Endothelial cell of umbilical vein (primary cell): ENCODE measurements at regions not wholly inside any gene's neighbourhood (a gene's known extent, or its start where the extent isn't known, plus 50 kb on each side); places are given as distances from the start of the nearest gene placed in this dataset.

Experiments
- BruUV-seq: library from RNA; stranded (reverse); fragments of 400-500 nt; replicated peaks from 2 replicates; lab custom pipeline; 2021; lab: Mats Ljungman, UMichigan
- CTCF ChIA-PET: fragments of 300-600, 350-600 bp; sonication (Branson Sonifier 250); formaldehyde crosslinking; loops from one replicate; lab custom pipeline; 2021; ENCODE audit warnings: antibody characterized with exemption, inconsistent platforms; lab: Charles Lee
- POLR2A ChIA-PET: fragments of 300-600, 350-600 bp; sonication (Branson Sonifier 250); formaldehyde crosslinking; loops from one replicate; lab custom pipeline; 2021; ENCODE audit warnings: antibody characterized with exemption, inconsistent platforms; lab: Charles Lee
- DNase-seq: peaks from one replicate; pipeline ENCODE4 v3.0.0-alpha.2; 2011; ENCODE audit warnings: low read depth, low spot score
- FAIRE-seq: peaks from 2 replicates; lab custom pipeline; 2011; peaks lifted over from hg19 to GRCh38; lab: Jason Lieb, UNC
- H2AFZ ChIP-seq: 2 replicates; pipeline ENCODE4 v1.6.0; 2012; ENCODE audit warnings: low read depth, low read length, control low read depth, inconsistent platforms
- H3K27ac ChIP-seq: 2 replicates; pipeline ENCODE4 v1.5.1; 2011; ENCODE audit warnings: low read depth, mild to moderate bottlenecking, control low read depth, low read length, moderate library complexity; ENCODE audit not compliant: insufficient read depth
- H3K27me3 ChIP-seq, 2 experiments: 2 replicates each; pipeline versions ENCODE4 v1.6.0 to v1.6.1; 2011; ENCODE audit warnings: low read length in 2 of 2, mixed read lengths in 1 of 2; ENCODE audit not compliant: control insufficient read depth in 2 of 2, insufficient read depth in 2 of 2
- H3K36me3 ChIP-seq, 2 experiments: 2 replicates in 1 of 2; 3 replicates in 1 of 2; pipeline ENCODE4 v1.5.1; 2011; ENCODE audit warnings: low read length in 2 of 2, mild to moderate bottlenecking in 1 of 2, moderate library complexity in 1 of 2; ENCODE audit not compliant: control insufficient read depth in 2 of 2, insufficient read depth in 2 of 2; ENCODE audit errors: extremely low read depth in 1 of 2
- H3K4me1 ChIP-seq: 3 replicates; pipeline ENCODE4 v1.5.1; 2011; ENCODE audit warnings: mild to moderate bottlenecking, low read length; ENCODE audit not compliant: control insufficient read depth, insufficient read depth; ENCODE audit errors: extremely low read depth
- H3K4me2 ChIP-seq: 2 replicates; pipeline ENCODE4 v1.6.1; 2011; ENCODE audit warnings: low read length, control low read depth, mixed read lengths; ENCODE audit not compliant: insufficient read depth
- H3K4me3 ChIP-seq, 3 experiments: fragments of 200-600 bp in 1 of 3; sonication (generic), shearing (Covaris generic) in 1 of 3; replicated peaks in 1 of 3; 2 replicates each; pipeline ENCODE4 v1.5.1; 2011 to 2016; ENCODE audit warnings: control low read depth in 3 of 3, low read length in 3 of 3, mild to moderate bottlenecking in 2 of 3, inconsistent platforms in 1 of 3, low read depth in 1 of 3, moderate library complexity in 1 of 3; ENCODE audit not compliant: insufficient read depth in 1 of 3
- H3K79me2 ChIP-seq: 2 replicates; pipeline ENCODE4 v1.6.0; 2012; ENCODE audit warnings: low read length, inconsistent platforms; ENCODE audit not compliant: control insufficient read depth, insufficient read depth
- H3K9ac ChIP-seq: replicated peaks from 2 replicates; pipeline ENCODE3; 2011; ENCODE audit warnings: low read length, control low read depth; ENCODE audit not compliant: insufficient read depth; ENCODE audit errors: extremely low read depth
- H3K9me1 ChIP-seq: replicated peaks from 3 replicates; pipeline ENCODE4 v1.6.0; 2011; ENCODE audit warnings: mild to moderate bottlenecking, low read length; ENCODE audit not compliant: control insufficient read depth, insufficient read depth; ENCODE audit errors: extremely low read depth
- H3K9me3 ChIP-seq: replicated peaks from 2 replicates; pipeline ENCODE4 v1.5.1; 2012; ENCODE audit warnings: low read length, inconsistent platforms; ENCODE audit not compliant: control insufficient read depth, insufficient read depth
- H4K20me1 ChIP-seq: replicated peaks from 2 replicates; pipeline ENCODE3; 2011; ENCODE audit warnings: mild to moderate bottlenecking, low read length; ENCODE audit not compliant: control insufficient read depth, insufficient read depth; ENCODE audit errors: extremely low read depth
- EZH2 ChIP-seq: IDR thresholded peaks from 2 replicates; pipeline ENCODE4 v1.6.1; 2012; ENCODE audit warnings: borderline replicate concordance, low read depth, mild to moderate bottlenecking, moderate library complexity, low read length, inconsistent platforms; ENCODE audit not compliant: severe bottlenecking
- FOS ChIP-seq: IDR thresholded peaks from 2 replicates; pipeline ENCODE4 v1.6.1; 2011; ENCODE audit warnings: mild to moderate bottlenecking, low read length, moderate library complexity, borderline replicate concordance; ENCODE audit not compliant: insufficient read depth
- GATA2 ChIP-seq: IDR thresholded peaks from 2 replicates; pipeline ENCODE4 v1.7.0; 2011; ENCODE audit warnings: low read depth, mild to moderate bottlenecking, moderate library complexity, mixed read lengths, low read length; ENCODE audit not compliant: insufficient read length, insufficient read depth
- JUN ChIP-seq: IDR thresholded peaks from 2 replicates; pipeline ENCODE4 v1.6.1; 2011; ENCODE audit warnings: borderline replicate concordance, low read depth; ENCODE audit not compliant: insufficient read length, insufficient read depth
- MYC ChIP-seq: IDR thresholded peaks from one replicate; pipeline ENCODE4 v1.6.1; 2011; ENCODE audit warnings: mild to moderate bottlenecking, low read depth, low read length
- POLR2A ChIP-seq: IDR thresholded peaks from 2 replicates; pipeline ENCODE4 v1.6.1; 2012; ENCODE audit warnings: low read depth, mild to moderate bottlenecking, control low read depth, low read length
- POLR2AphosphoS5 ChIP-seq: IDR thresholded peaks from 2 replicates; pipeline ENCODE4 v1.6.1; 2012; ENCODE audit warnings: low read depth, mild to moderate bottlenecking, control low read depth, low read length, moderate library complexity; ENCODE audit not compliant: insufficient read depth
- dilution Hi-C: fragments of 300-500 bp; cut with MboI; formaldehyde crosslinking; loops from one replicate; pipeline ENCODE4 v1.15.0; 2019; ENCODE audit warnings: low sequenced_read_pairs; ENCODE audit not compliant: extremely low pct_ligation_motif_present
- intact Hi-C: fragments of 100-400 bp; cut with micrococcal nuclease; formaldehyde crosslinking; loops from one replicate; pipeline ENCODE4 v1.10.0; 2022
- TF ChIP-seq, protein P1 (sequence below): IDR thresholded peaks from 2 replicates; pipeline ENCODE4 v1.6.1; 2011; ENCODE audit not compliant: insufficient read depth, insufficient read length
- TF ChIP-seq, protein P2 (sequence below), 2 donors: IDR thresholded peaks; 1 replicate in 1 of 2; 2 replicates in 1 of 2; pipeline ENCODE4 v1.5.1; 2011; ENCODE audit warnings: low read length in 2 of 2, mild to moderate bottlenecking in 2 of 2, moderate library complexity in 2 of 2, control low read depth in 1 of 2, inconsistent platforms in 1 of 2, low read depth in 1 of 2; ENCODE audit not compliant: insufficient read depth in 1 of 2; ENCODE audit errors: extremely low read depth in 1 of 2

DNA sequence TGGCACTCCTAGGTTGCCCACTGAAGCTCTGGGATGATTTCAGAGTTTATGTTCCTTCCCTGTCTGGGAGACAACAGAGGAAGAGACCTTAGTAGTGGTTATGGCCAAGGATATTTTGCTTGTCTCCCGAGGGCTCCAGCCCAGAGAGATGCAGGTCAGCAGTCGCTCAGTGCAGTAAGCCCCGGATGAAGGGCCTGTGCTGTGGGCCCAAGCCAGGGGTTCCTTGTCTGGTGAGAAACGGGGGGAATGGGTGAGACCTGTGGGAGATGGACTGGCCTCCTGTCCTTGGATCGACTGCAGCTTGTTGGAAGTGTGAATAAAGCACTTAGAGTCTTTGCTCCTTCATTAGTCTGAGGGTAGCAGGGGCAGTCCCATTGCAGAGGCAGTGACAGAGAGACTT is 260.7 kb upstream of the RIOK2 start:
- no peak overlapping the region for H3K9ac ChIP-seq
- no peak overlapping the region for H3K4me3 ChIP-seq
- no peak overlapping the region for H3K27ac ChIP-seq
- no peaks in the 10 kb centered on the region for H3K9me1 ChIP-seq
- POLR2A ChIA-PET, result no interaction called here
- H3K4me2 ChIP-seq, result no peak overlapping the region
- BruUV-seq, result no TSS peak
- no peaks in the 10 kb centered on the region for H3K9me3 ChIP-seq
- dilution Hi-C loops (no loop called here), intact Hi-C loops (no loop called here)
- TF ChIP-seq MYC (no peak), FOS (no peak)
- TF ChIP-seq, protein P1, sequence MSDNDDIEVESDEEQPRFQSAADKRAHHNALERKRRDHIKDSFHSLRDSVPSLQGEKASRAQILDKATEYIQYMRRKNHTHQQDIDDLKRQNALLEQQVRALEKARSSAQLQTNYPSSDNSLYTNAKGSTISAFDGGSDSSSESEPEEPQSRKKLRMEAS, result no peak
- no peaks in the 10 kb centered on the region for H3K4me1 ChIP-seq
- H3K36me3 ChIP-seq, result no peaks in the 10 kb centered on the region
- H4K20me1 ChIP-seq, result no peaks in the 10 kb centered on the region
- DNase-seq, result no peak
- FAIRE-seq, result no peak
- H3K27me3 ChIP-seq, result no peaks in the 10 kb centered on the region
- no peak overlapping the region for H2AFZ ChIP-seq
- CTCF ChIA-PET, result no interaction called here
- H3K79me2 ChIP-seq, result no peaks in the 10 kb centered on the region

DNA sequence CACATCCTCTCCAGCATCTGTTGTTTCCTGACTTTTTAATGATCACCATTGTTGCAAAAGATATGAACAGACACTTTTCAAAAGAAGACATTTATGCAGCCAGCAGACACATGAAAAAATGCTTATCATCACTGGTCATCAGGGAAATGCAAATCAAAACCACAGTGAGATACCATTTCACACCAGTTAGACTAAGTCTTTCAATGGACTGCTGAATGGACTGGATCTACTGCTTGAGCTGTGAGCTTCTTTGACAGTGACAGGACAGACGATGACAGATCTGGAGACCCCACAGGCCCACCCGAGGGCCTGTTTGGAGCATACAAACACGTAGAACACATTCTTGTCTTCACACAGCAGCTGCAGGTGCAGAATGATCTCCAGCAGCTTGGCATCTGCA is 266.1 kb upstream of the RIOK2 start:
- Histone ChIP-seq H3K27ac (no peak overlapping the region), H3K4me3 (no peak overlapping the region), H2AFZ (no peak overlapping the region), H3K4me2 (no peak overlapping the region), H3K27me3 (no peaks in the 10 kb centered on the region), H3K4me1 (no peaks in the 10 kb centered on the region), H3K9me3 (no peaks in the 10 kb centered on the region), H3K9me1 (no peaks in the 10 kb centered on the region), H4K20me1 (no peaks in the 10 kb centered on the region), H3K79me2 (no peaks in the 10 kb centered on the region), H3K36me3 (no peaks in the 10 kb centered on the region), H3K9ac (no peak overlapping the region)
- dilution Hi-C loops, result no loop called here
- DNase-seq (no peak), FAIRE-seq (no peak)
- intact Hi-C loops, result no loop called here
- TF ChIP-seq MYC (no peak), POLR2AphosphoS5 (no peak), JUN (no peak), POLR2A (no peak), EZH2 (no peak), GATA2 (no peak), FOS (no peak)
- TF ChIP-seq, protein P2, sequence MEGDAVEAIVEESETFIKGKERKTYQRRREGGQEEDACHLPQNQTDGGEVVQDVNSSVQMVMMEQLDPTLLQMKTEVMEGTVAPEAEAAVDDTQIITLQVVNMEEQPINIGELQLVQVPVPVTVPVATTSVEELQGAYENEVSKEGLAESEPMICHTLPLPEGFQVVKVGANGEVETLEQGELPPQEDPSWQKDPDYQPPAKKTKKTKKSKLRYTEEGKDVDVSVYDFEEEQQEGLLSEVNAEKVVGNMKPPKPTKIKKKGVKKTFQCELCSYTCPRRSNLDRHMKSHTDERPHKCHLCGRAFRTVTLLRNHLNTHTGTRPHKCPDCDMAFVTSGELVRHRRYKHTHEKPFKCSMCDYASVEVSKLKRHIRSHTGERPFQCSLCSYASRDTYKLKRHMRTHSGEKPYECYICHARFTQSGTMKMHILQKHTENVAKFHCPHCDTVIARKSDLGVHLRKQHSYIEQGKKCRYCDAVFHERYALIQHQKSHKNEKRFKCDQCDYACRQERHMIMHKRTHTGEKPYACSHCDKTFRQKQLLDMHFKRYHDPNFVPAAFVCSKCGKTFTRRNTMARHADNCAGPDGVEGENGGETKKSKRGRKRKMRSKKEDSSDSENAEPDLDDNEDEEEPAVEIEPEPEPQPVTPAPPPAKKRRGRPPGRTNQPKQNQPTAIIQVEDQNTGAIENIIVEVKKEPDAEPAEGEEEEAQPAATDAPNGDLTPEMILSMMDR (IDR thresholded peaks at IDR 0.05; ENCODE audit: extremely low read depth in 1 of 2, insufficient read depth in 1 of 2, low read depth in 1 of 2, low read length in 2 of 2), result no peak
- TF ChIP-seq, protein P1, result no peak
- POLR2A ChIA-PET, result no interaction called here
- BruUV-seq, result no TSS peak
- CTCF ChIA-PET, result no interaction called here
